AG09319 (cell line): ENCODE measurements at regions not wholly inside any gene's neighbourhood (a gene's known extent, or its start where the extent isn't known, plus 50 kb on each side); places are given as distances from the start of the nearest gene placed in this dataset.

Experiments used
- DNase-seq: peaks from one replicate; pipeline ENCODE4 v3.0.0-alpha.2; 2010; ENCODE audit warnings: low read depth; ENCODE audit errors: extremely low read depth
- CTCF ChIP-seq: IDR thresholded peaks from 2 replicates; pipeline ENCODE4 v1.5.1; 2011; ENCODE audit warnings: low read depth, mild to moderate bottlenecking, inconsistent platforms, low read length, moderate library complexity

GRCh38 chr13:83332751-83333150, 549.5 kb downstream of the SLITRK1 start:
- no peak for DNase-seq
- no peak for TF ChIP-seq CTCF

- no peak for TF ChIP-seq CTCF
Measured at GRCh38 chr13:83327091-83327490, 555.2 kb downstream of the SLITRK1 start.

GRCh38 chr13:83325125-83325853, 557.0 kb downstream of the SLITRK1 start:
- no peak for TF ChIP-seq CTCF
- DNase-seq = peak; percentile 19

More at GRCh38 chr13:83327091-83327490, 555.2 kb downstream of the SLITRK1 start:
- DNase-seq = no peak

GRCh38 chr13:83311886-83312577, 570.2 kb downstream of the SLITRK1 start:
- no peak for TF ChIP-seq CTCF
- DNase-seq = no peak

GRCh38 chr13:83298617-83299016, 583.7 kb downstream of the SLITRK1 start:
- DNase-seq = no peak
- TF ChIP-seq CTCF = no peak

- DNase-seq = no peak
- TF ChIP-seq CTCF = no peak
Measured at GRCh38 chr13:83297586-83298290, 584.5 kb downstream of the SLITRK1 start.

- TF ChIP-seq CTCF = no peak
- DNase-seq = no peak
Measured at GRCh38 chr13:83295686-83296085, 586.6 kb downstream of the SLITRK1 start.
